Endothelial cell of umbilical vein (primary cell): ENCODE measurements at regions not wholly inside any gene's neighbourhood (a gene's known extent, or its start where the extent isn't known, plus 50 kb on each side); places are given as distances from the start of the nearest gene placed in this dataset.

ENCODE experiments used
- BruUV-seq: library from RNA; stranded (reverse); fragments of 400-500 nt; replicated peaks from 2 replicates; lab custom pipeline; 2021; lab: Mats Ljungman, UMichigan
- CTCF ChIA-PET: fragments of 300-600, 350-600 bp; sonication (Branson Sonifier 250); formaldehyde crosslinking; loops from one replicate; lab custom pipeline; 2021; ENCODE audit warnings: antibody characterized with exemption, inconsistent platforms; lab: Charles Lee
- POLR2A ChIA-PET: fragments of 300-600, 350-600 bp; sonication (Branson Sonifier 250); formaldehyde crosslinking; loops from one replicate; lab custom pipeline; 2021; ENCODE audit warnings: antibody characterized with exemption, inconsistent platforms; lab: Charles Lee
- DNase-seq: peaks from one replicate; pipeline ENCODE4 v3.0.0-alpha.2; 2011; ENCODE audit warnings: low read depth, low spot score
- FAIRE-seq: peaks from 2 replicates; lab custom pipeline; 2011; peaks lifted over from hg19 to GRCh38; lab: Jason Lieb, UNC
- H2AFZ ChIP-seq: 2 replicates; pipeline ENCODE4 v1.6.0; 2012; ENCODE audit warnings: low read depth, low read length, control low read depth, inconsistent platforms
- H3K27ac ChIP-seq: 2 replicates; pipeline ENCODE4 v1.5.1; 2011; ENCODE audit warnings: low read depth, mild to moderate bottlenecking, control low read depth, low read length, moderate library complexity; ENCODE audit not compliant: insufficient read depth
- H3K27me3 ChIP-seq, 2 experiments: 2 replicates each; pipeline versions ENCODE4 v1.6.0 to v1.6.1; 2011; ENCODE audit warnings: low read length in 2 of 2, mixed read lengths in 1 of 2; ENCODE audit not compliant: control insufficient read depth in 2 of 2, insufficient read depth in 2 of 2
- H3K36me3 ChIP-seq, 2 experiments: 2 replicates in 1 of 2; 3 replicates in 1 of 2; pipeline ENCODE4 v1.5.1; 2011; ENCODE audit warnings: low read length in 2 of 2, mild to moderate bottlenecking in 1 of 2, moderate library complexity in 1 of 2; ENCODE audit not compliant: control insufficient read depth in 2 of 2, insufficient read depth in 2 of 2; ENCODE audit errors: extremely low read depth in 1 of 2
- H3K4me1 ChIP-seq: 3 replicates; pipeline ENCODE4 v1.5.1; 2011; ENCODE audit warnings: mild to moderate bottlenecking, low read length; ENCODE audit not compliant: control insufficient read depth, insufficient read depth; ENCODE audit errors: extremely low read depth
- H3K4me2 ChIP-seq: 2 replicates; pipeline ENCODE4 v1.6.1; 2011; ENCODE audit warnings: low read length, control low read depth, mixed read lengths; ENCODE audit not compliant: insufficient read depth
- H3K4me3 ChIP-seq, 3 experiments: fragments of 200-600 bp in 1 of 3; sonication (generic), shearing (Covaris generic) in 1 of 3; replicated peaks in 1 of 3; 2 replicates each; pipeline ENCODE4 v1.5.1; 2011 to 2016; ENCODE audit warnings: control low read depth in 3 of 3, low read length in 3 of 3, mild to moderate bottlenecking in 2 of 3, inconsistent platforms in 1 of 3, low read depth in 1 of 3, moderate library complexity in 1 of 3; ENCODE audit not compliant: insufficient read depth in 1 of 3
- H3K79me2 ChIP-seq: 2 replicates; pipeline ENCODE4 v1.6.0; 2012; ENCODE audit warnings: low read length, inconsistent platforms; ENCODE audit not compliant: control insufficient read depth, insufficient read depth
- H3K9ac ChIP-seq: replicated peaks from 2 replicates; pipeline ENCODE3; 2011; ENCODE audit warnings: low read length, control low read depth; ENCODE audit not compliant: insufficient read depth; ENCODE audit errors: extremely low read depth
- H3K9me1 ChIP-seq: replicated peaks from 3 replicates; pipeline ENCODE4 v1.6.0; 2011; ENCODE audit warnings: mild to moderate bottlenecking, low read length; ENCODE audit not compliant: control insufficient read depth, insufficient read depth; ENCODE audit errors: extremely low read depth
- H3K9me3 ChIP-seq: replicated peaks from 2 replicates; pipeline ENCODE4 v1.5.1; 2012; ENCODE audit warnings: low read length, inconsistent platforms; ENCODE audit not compliant: control insufficient read depth, insufficient read depth
- H4K20me1 ChIP-seq: replicated peaks from 2 replicates; pipeline ENCODE3; 2011; ENCODE audit warnings: mild to moderate bottlenecking, low read length; ENCODE audit not compliant: control insufficient read depth, insufficient read depth; ENCODE audit errors: extremely low read depth
- CTCF ChIP-seq, 2 donors: IDR thresholded peaks; 1 replicate in 1 of 2; 2 replicates in 1 of 2; pipeline ENCODE4 v1.5.1; 2011; ENCODE audit warnings: low read length in 2 of 2, mild to moderate bottlenecking in 2 of 2, moderate library complexity in 2 of 2, control low read depth in 1 of 2, inconsistent platforms in 1 of 2, low read depth in 1 of 2; ENCODE audit not compliant: insufficient read depth in 1 of 2; ENCODE audit errors: extremely low read depth in 1 of 2
- EZH2 ChIP-seq: IDR thresholded peaks from 2 replicates; pipeline ENCODE4 v1.6.1; 2012; ENCODE audit warnings: borderline replicate concordance, low read depth, mild to moderate bottlenecking, moderate library complexity, low read length, inconsistent platforms; ENCODE audit not compliant: severe bottlenecking
- FOS ChIP-seq: IDR thresholded peaks from 2 replicates; pipeline ENCODE4 v1.6.1; 2011; ENCODE audit warnings: mild to moderate bottlenecking, low read length, moderate library complexity, borderline replicate concordance; ENCODE audit not compliant: insufficient read depth
- GATA2 ChIP-seq: IDR thresholded peaks from 2 replicates; pipeline ENCODE4 v1.7.0; 2011; ENCODE audit warnings: low read depth, mild to moderate bottlenecking, moderate library complexity, mixed read lengths, low read length; ENCODE audit not compliant: insufficient read length, insufficient read depth
- JUN ChIP-seq: IDR thresholded peaks from 2 replicates; pipeline ENCODE4 v1.6.1; 2011; ENCODE audit warnings: borderline replicate concordance, low read depth; ENCODE audit not compliant: insufficient read length, insufficient read depth
- MAX ChIP-seq: IDR thresholded peaks from 2 replicates; pipeline ENCODE4 v1.6.1; 2011; ENCODE audit not compliant: insufficient read depth, insufficient read length
- MYC ChIP-seq: IDR thresholded peaks from one replicate; pipeline ENCODE4 v1.6.1; 2011; ENCODE audit warnings: mild to moderate bottlenecking, low read depth, low read length
- POLR2A ChIP-seq: IDR thresholded peaks from 2 replicates; pipeline ENCODE4 v1.6.1; 2012; ENCODE audit warnings: low read depth, mild to moderate bottlenecking, control low read depth, low read length
- POLR2AphosphoS5 ChIP-seq: IDR thresholded peaks from 2 replicates; pipeline ENCODE4 v1.6.1; 2012; ENCODE audit warnings: low read depth, mild to moderate bottlenecking, control low read depth, low read length, moderate library complexity; ENCODE audit not compliant: insufficient read depth
- dilution Hi-C: fragments of 300-500 bp; cut with MboI; formaldehyde crosslinking; loops from one replicate; pipeline ENCODE4 v1.15.0; 2019; ENCODE audit warnings: low sequenced_read_pairs; ENCODE audit not compliant: extremely low pct_ligation_motif_present
- intact Hi-C: fragments of 100-400 bp; cut with micrococcal nuclease; formaldehyde crosslinking; loops from one replicate; pipeline ENCODE4 v1.10.0; 2022

- dilution Hi-C loops = no loop called here
- Histone ChIP-seq H3K79me2 (no peaks in the 10 kb centered on the region), H3K36me3 (no peaks in the 10 kb centered on the region), H3K9ac (no peak overlapping the region), H2AFZ (no peak overlapping the region), H3K9me1 (no peaks in the 10 kb centered on the region), H3K27ac (no peak overlapping the region), H3K4me2 (no peak overlapping the region), H4K20me1 (no peaks in the 10 kb centered on the region), H3K27me3 (peaks cover 4 to 6% of the 10 kb centered on the region in 2 experiments), H3K4me3 (no peak overlapping the region), H3K9me3 (no peaks in the 10 kb centered on the region), H3K4me1 (no peaks in the 10 kb centered on the region)
- no peak for TF ChIP-seq POLR2AphosphoS5
- TF ChIP-seq MYC = no peak
- TF ChIP-seq GATA2 = no peak
- TF ChIP-seq POLR2A = no peak
- no peak for TF ChIP-seq CTCF (IDR thresholded peaks at IDR 0.05; ENCODE audit: extremely low read depth in 1 of 2, insufficient read depth in 1 of 2, low read depth in 1 of 2, low read length in 2 of 2)
- TF ChIP-seq EZH2 = no peak
- TF ChIP-seq JUN = no peak
- TF ChIP-seq FOS = no peak
- TF ChIP-seq MAX = no peak
- ChIA-PET CTCF (no interaction called here), POLR2A (no interaction called here)
- no peak for FAIRE-seq
- BruUV-seq = no TSS peak
- intact Hi-C loops = no loop called here
- no peak for DNase-seq
Observed at GRCh38 chr3:41101231-41101630, 98.1 kb upstream of the CTNNB1 start.
